Astrocyte (in vitro differentiated cells and primary cell): ENCODE measurements at regions not wholly inside any gene's neighbourhood (a gene's known extent, or its start where the extent isn't known, plus 50 kb on each side); places are given as distances from the start of the nearest gene placed in this dataset.

ENCODE experiments used
- CTCF ChIP-seq: IDR thresholded peaks from 2 replicates; pipeline ENCODE4 v1.5.1; 2011; ENCODE audit warnings: low read depth, mild to moderate bottlenecking, inconsistent platforms, low read length, moderate library complexity; ENCODE audit not compliant: insufficient read depth
- EZH2 ChIP-seq: IDR thresholded peaks from 2 replicates; pipeline ENCODE4 v1.6.1; 2012; ENCODE audit warnings: mild to moderate bottlenecking, low read length, inconsistent platforms; ENCODE audit not compliant: insufficient read depth

DNA sequence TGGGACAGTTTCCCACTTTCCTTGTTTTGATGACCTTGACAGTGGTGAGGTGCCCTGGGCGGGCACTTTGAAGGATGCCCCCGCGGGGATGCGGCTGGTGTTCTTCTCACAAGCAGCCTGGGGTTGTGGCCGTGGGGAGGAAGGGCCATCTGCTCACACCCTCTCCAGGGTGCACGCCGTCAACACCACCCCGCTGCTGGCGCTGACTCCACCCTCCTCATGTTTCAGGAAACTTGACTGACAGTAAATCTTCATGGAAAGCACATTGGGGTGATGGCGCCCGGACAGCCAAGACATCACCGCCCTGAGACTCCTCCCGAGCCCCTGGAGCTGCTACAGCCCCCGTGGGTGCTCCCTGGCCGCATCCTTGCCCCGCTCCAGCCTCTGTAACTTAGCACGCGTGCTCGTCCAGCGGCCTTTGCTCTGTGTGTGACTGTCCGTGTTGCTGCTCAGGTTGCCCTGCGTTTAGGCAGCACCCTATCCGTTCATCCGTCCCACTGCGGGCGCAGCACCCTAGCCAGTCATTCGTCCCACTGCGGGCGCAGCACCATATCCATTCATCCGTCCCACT is 150.2 kb upstream of the C14orf180 start:
- TF ChIP-seq CTCF (no peak), EZH2 (no peak)
